ENCODE measurements at regions not wholly inside any gene's neighbourhood (a gene's known extent, or its start where the extent isn't known, plus 50 kb on each side); places are given as distances from the start of the nearest gene placed in this dataset.

GRCh38 chr7:51881309-51881708 lies 564.7 kb upstream of the COBL start:
- Mint-ChIP-seq H3K27ac (no peak overlapping the region), H3K4me3 (ENCODE audit: low read depth) (no peak overlapping the region), H3K27me3 (no peaks in the 10 kb centered on the region), H3K36me3 (ENCODE audit: insufficient read depth) (no peaks in the 10 kb centered on the region), H3K4me1 (ENCODE audit: low read depth) (peaks cover 6% of the 10 kb centered on the region), H3K9me3 (ENCODE audit: low read depth) (no peaks in the 10 kb centered on the region)
- no peak for TF ChIP-seq CTCF (IDR thresholded peaks at IDR 0.05; ENCODE audit: unreplicated experiment)
- DNase-seq (ENCODE audit: low spot score, unreplicated experiment), result no peak

GRCh38 chr7:51878865-51879264 lies 562.3 kb upstream of the COBL start:
- no peaks in the 10 kb centered on the region for H3K27me3 Mint-ChIP-seq
- no peaks in the 10 kb centered on the region for H3K9me3 Mint-ChIP-seq (ENCODE audit: low read depth)
- no peak overlapping the region for H3K4me3 Mint-ChIP-seq (ENCODE audit: low read depth)
- H3K36me3 Mint-ChIP-seq (ENCODE audit: insufficient read depth), result no peaks in the 10 kb centered on the region
- peaks cover 6% of the 10 kb centered on the region for H3K4me1 Mint-ChIP-seq (ENCODE audit: low read depth)
- TF ChIP-seq CTCF (IDR thresholded peaks at IDR 0.05; ENCODE audit: unreplicated experiment), result no peak
- no peak for DNase-seq (ENCODE audit: low spot score, unreplicated experiment)
- no peak overlapping the region for H3K27ac Mint-ChIP-seq

GRCh38 chr7:51869452-51869851 lies 552.8 kb upstream of the COBL start:
- TF ChIP-seq CTCF (IDR thresholded peaks at IDR 0.05; ENCODE audit: unreplicated experiment), result no peak
- H3K27ac Mint-ChIP-seq, result no peak overlapping the region

GRCh38 chr7:51867117-51867516 lies 550.5 kb upstream of the COBL start:
- no peaks in the 10 kb centered on the region for H3K9me3 Mint-ChIP-seq (ENCODE audit: low read depth)
- H3K27me3 Mint-ChIP-seq, result no peaks in the 10 kb centered on the region
- DNase-seq (ENCODE audit: low spot score, unreplicated experiment), result no peak
- no peaks in the 10 kb centered on the region for H3K36me3 Mint-ChIP-seq (ENCODE audit: insufficient read depth)
- no peak overlapping the region for H3K4me3 Mint-ChIP-seq (ENCODE audit: low read depth)
- H3K27ac Mint-ChIP-seq, result no peak overlapping the region
- no peaks in the 10 kb centered on the region for H3K4me1 Mint-ChIP-seq (ENCODE audit: low read depth)
- no peak for TF ChIP-seq CTCF (IDR thresholded peaks at IDR 0.05; ENCODE audit: unreplicated experiment)

More at GRCh38 chr7:51869452-51869851, 552.8 kb upstream of the COBL start:
- Mint-ChIP-seq H3K27me3 (no peaks in the 10 kb centered on the region), H3K36me3 (ENCODE audit: insufficient read depth) (no peaks in the 10 kb centered on the region), H3K4me1 (ENCODE audit: low read depth) (no peaks in the 10 kb centered on the region), H3K9me3 (ENCODE audit: low read depth) (no peaks in the 10 kb centered on the region), H3K4me3 (ENCODE audit: low read depth) (no peak overlapping the region)
- no peak for DNase-seq (ENCODE audit: low spot score, unreplicated experiment)

- Mint-ChIP-seq H3K27me3 (peaks cover 2% of the 10 kb centered on the region), H3K36me3 (ENCODE audit: insufficient read depth) (no peaks in the 10 kb centered on the region), H3K4me3 (ENCODE audit: low read depth) (no peak overlapping the region), H3K4me1 (ENCODE audit: low read depth) (no peaks in the 10 kb centered on the region), H3K9me3 (ENCODE audit: low read depth) (no peaks in the 10 kb centered on the region), H3K27ac (no peak overlapping the region)
- DNase-seq (ENCODE audit: low spot score, unreplicated experiment), result no peak
- no peak for TF ChIP-seq CTCF (IDR thresholded peaks at IDR 0.05; ENCODE audit: unreplicated experiment)
These were observed 543.7 kb upstream of the COBL start for GRCh38 chr7:51860305-51860704.

Data from progenitor cell of endocrine pancreas (in vitro differentiated cells).